ENCODE measurements at regions not wholly inside any gene's neighbourhood (a gene's known extent, or its start where the extent isn't known, plus 50 kb on each side); places are given as distances from the start of the nearest gene placed in this dataset.

DNA sequence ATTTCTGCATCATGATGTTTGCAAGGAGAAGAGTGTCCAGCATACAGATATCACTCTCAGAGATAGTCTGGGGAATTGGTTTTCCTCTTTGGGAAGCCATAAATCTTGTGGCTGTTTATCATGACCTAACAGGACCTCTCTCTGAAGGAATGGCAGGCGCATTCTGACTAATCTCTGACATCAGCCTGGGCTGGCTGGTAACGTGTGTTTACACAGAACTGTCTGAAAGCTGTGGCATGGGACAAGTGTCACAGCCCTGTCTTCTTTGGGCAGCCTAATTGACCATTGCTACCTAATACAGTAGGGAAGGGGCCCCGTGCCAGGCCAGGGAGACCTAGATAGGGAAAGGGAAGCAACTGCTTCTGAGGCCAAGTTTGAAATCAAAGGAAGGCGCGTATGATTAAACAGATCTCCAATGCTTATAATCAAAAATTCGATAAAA, 73.9 kb upstream of the CABCOCO1 start (continued):
- TF ChIP-seq, protein P1, sequence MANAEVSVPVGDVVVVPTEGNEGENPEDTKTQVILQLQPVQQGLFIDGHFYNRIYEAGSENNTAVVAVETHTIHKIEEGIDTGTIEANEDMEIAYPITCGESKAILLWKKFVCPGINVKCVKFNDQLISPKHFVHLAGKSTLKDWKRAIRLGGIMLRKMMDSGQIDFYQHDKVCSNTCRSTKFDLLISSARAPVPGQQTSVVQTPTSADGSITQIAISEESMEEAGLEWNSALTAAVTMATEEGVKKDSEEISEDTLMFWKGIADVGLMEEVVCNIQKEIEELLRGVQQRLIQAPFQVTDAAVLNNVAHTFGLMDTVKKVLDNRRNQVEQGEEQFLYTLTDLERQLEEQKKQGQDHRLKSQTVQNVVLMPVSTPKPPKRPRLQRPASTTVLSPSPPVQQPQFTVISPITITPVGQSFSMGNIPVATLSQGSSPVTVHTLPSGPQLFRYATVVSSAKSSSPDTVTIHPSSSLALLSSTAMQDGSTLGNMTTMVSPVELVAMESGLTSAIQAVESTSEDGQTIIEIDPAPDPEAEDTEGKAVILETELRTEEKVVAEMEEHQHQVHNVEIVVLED (CRISPR knock-in tag; IDR thresholded peaks at IDR 0.05): 0 out of 2 replicates have a peak, but pooled peaks have one; percentile 15
- TF ChIP-seq TCF7 (IDR thresholded peaks at IDR 0.05; ENCODE audit: borderline replicate concordance) (no peak), RFX7 (CRISPR knock-in tag; IDR thresholded peaks at IDR 0.05) (no peak), KLF13 (tag; IDR thresholded peaks at IDR 0.05; ENCODE audit: borderline replicate concordance, low read depth) (no peak), CHD7 (IDR thresholded peaks at IDR 0.05; ENCODE audit: low read depth, low read length) (no peak), FOXK2 (conservative IDR thresholded peaks at IDR 0.05 in 1 of 2, IDR thresholded peaks at IDR 0.05 in 1 of 2; ENCODE audit: low read depth in 2 of 2) (peak; percentile 92 to 93), AFF1 (IDR thresholded peaks at IDR 0.05; ENCODE audit: low read depth in 1 of 2, partially characterized antibody in 2 of 2) (peak in 1 of 2 experiments; percentile 90), ZNF445 (CRISPR knock-in tag; IDR thresholded peaks at IDR 0.05; ENCODE audit: low read depth) (no peak), ZNF3 (CRISPR knock-in tag; IDR thresholded peaks at IDR 0.05) (no peak)

Measured in K562 (cell line).